DOHH2 (cell line): ENCODE measurements at regions not wholly inside any gene's neighbourhood (a gene's known extent, or its start where the extent isn't known, plus 50 kb on each side); places are given as distances from the start of the nearest gene placed in this dataset.

Experiments
- EZH2phosphoT487 ChIP-seq: fragments of 200-600 bp; sonication (generic); IDR thresholded peaks from 2 replicates; pipeline ENCODE4 v1.6.1; 2017; ENCODE audit warnings: borderline replicate concordance, mild to moderate bottlenecking, antibody characterized with exemption, low read length, moderate library complexity, mixed read lengths
- TF ChIP-seq, protein P1 (sequence below): fragments of 200-600 bp; sonication (generic); IDR thresholded peaks from one replicate; pipeline ENCODE4 v1.5.1; 2014; ENCODE audit warnings: antibody characterized with exemption, mild to moderate bottlenecking, low read depth, low read length; ENCODE audit not compliant: poor library complexity, severe bottlenecking

DNA sequence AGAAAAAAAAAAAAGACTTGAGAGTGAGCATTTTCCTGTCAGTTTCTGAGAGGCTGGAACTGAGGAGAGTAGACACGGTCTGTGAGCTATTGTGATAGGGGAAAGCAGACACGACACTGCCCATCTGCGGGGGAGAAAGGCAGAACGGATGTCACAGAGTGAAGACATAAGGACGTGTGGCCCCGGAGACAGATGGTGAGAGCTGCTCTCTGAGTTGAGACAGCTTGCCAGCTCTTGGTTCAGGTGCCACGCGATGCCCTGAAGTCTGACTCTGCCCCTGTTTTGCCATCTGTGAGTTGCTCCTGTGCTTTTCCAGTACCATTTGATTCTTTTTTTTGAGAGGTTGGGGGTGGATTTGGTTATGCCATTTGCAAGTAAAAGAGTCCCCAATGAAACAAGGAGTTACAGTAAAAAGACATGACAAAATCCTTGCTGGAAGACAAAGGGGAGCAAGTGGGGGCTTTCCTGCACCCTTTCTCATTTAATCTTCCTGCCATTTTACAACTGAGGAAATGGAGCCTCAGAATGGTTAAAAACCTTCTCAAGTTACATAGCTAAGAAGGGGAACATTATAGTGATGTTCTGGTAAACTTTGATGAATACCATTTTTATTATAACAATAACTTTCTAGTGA lies 128.9 kb upstream of the DNAH14 start:
- TF ChIP-seq, protein P1, sequence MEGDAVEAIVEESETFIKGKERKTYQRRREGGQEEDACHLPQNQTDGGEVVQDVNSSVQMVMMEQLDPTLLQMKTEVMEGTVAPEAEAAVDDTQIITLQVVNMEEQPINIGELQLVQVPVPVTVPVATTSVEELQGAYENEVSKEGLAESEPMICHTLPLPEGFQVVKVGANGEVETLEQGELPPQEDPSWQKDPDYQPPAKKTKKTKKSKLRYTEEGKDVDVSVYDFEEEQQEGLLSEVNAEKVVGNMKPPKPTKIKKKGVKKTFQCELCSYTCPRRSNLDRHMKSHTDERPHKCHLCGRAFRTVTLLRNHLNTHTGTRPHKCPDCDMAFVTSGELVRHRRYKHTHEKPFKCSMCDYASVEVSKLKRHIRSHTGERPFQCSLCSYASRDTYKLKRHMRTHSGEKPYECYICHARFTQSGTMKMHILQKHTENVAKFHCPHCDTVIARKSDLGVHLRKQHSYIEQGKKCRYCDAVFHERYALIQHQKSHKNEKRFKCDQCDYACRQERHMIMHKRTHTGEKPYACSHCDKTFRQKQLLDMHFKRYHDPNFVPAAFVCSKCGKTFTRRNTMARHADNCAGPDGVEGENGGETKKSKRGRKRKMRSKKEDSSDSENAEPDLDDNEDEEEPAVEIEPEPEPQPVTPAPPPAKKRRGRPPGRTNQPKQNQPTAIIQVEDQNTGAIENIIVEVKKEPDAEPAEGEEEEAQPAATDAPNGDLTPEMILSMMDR, result no peak
- TF ChIP-seq EZH2phosphoT487, result no peak
